ENCODE measurements at regions not wholly inside any gene's neighbourhood (a gene's known extent, or its start where the extent isn't known, plus 50 kb on each side); places are given as distances from the start of the nearest gene placed in this dataset.

- no peak overlapping the region for H3K27ac ChIP-seq (ENCODE audit: low read depth, low read length)
- H3K9ac ChIP-seq (ENCODE audit: low read length) = no peak overlapping the region
- no peak overlapping the region for H3K4me3 ChIP-seq (ENCODE audit: low read depth in 1 of 2, low read length in 2 of 2)
Observed at GRCh38 chr2:16260041-16260830, 319.9 kb downstream of the MYCN start.

GRCh38 chr2:16259010-16259409 is 318.7 kb downstream of the MYCN start:
- Histone ChIP-seq H3K4me1 (ENCODE audit: insufficient read depth, low read length) (no peaks in the 10 kb centered on the region), H3K27me3 (ENCODE audit: control insufficient read depth in 1 of 2, insufficient read depth in 2 of 2, low read length in 2 of 2) (no peaks in the 10 kb centered on the region), H3K9me3 (ENCODE audit: low read length) (no peaks in the 10 kb centered on the region), H3K4me3 (ENCODE audit: low read depth in 1 of 2, low read length in 2 of 2) (no peak overlapping the region), H3K9ac (ENCODE audit: low read length) (no peak overlapping the region), H3K36me3 (ENCODE audit: insufficient read depth, low read length) (no peaks in the 10 kb centered on the region), H3K27ac (ENCODE audit: low read depth, low read length) (no peak overlapping the region)

More at GRCh38 chr2:16260041-16260830, 319.9 kb downstream of the MYCN start:
- no peaks in the 10 kb centered on the region for H3K4me1 ChIP-seq (ENCODE audit: insufficient read depth, low read length)
- H3K27me3 ChIP-seq (ENCODE audit: control insufficient read depth in 1 of 2, insufficient read depth in 2 of 2, low read length in 2 of 2) = no peaks in the 10 kb centered on the region
- no peaks in the 10 kb centered on the region for H3K36me3 ChIP-seq (ENCODE audit: insufficient read depth, low read length)
- H3K9me3 ChIP-seq (ENCODE audit: low read length) = no peaks in the 10 kb centered on the region

GRCh38 chr2:16258350-16258749 is 318.0 kb downstream of the MYCN start:
- Histone ChIP-seq H3K27ac (ENCODE audit: low read depth, low read length) (no peak overlapping the region), H3K36me3 (ENCODE audit: insufficient read depth, low read length) (no peaks in the 10 kb centered on the region), H3K9ac (ENCODE audit: low read length) (no peak overlapping the region), H3K4me1 (ENCODE audit: insufficient read depth, low read length) (no peaks in the 10 kb centered on the region), H3K9me3 (ENCODE audit: low read length) (no peaks in the 10 kb centered on the region), H3K4me3 (ENCODE audit: low read depth in 1 of 2, low read length in 2 of 2) (no peak overlapping the region), H3K27me3 (ENCODE audit: control insufficient read depth in 1 of 2, insufficient read depth in 2 of 2, low read length in 2 of 2) (no peaks in the 10 kb centered on the region)

- Histone ChIP-seq H3K4me1 (ENCODE audit: insufficient read depth, low read length) (no peaks in the 10 kb centered on the region), H3K36me3 (ENCODE audit: insufficient read depth, low read length) (no peaks in the 10 kb centered on the region), H3K9ac (ENCODE audit: low read length) (no peak overlapping the region), H3K27ac (ENCODE audit: low read depth, low read length) (no peak overlapping the region), H3K4me3 (ENCODE audit: low read depth in 1 of 2, low read length in 2 of 2) (no peak overlapping the region), H3K27me3 (ENCODE audit: control insufficient read depth in 1 of 2, insufficient read depth in 2 of 2, low read length in 2 of 2) (no peaks in the 10 kb centered on the region), H3K9me3 (ENCODE audit: low read length) (no peaks in the 10 kb centered on the region)
Observed at GRCh38 chr2:16257322-16258028, 317.1 kb downstream of the MYCN start.

- no peak overlapping the region for H3K27ac ChIP-seq (ENCODE audit: low read depth, low read length)
- H3K36me3 ChIP-seq (ENCODE audit: insufficient read depth, low read length) = no peaks in the 10 kb centered on the region
- H3K4me3 ChIP-seq (ENCODE audit: low read depth in 1 of 2, low read length in 2 of 2) = no peak overlapping the region
- H3K27me3 ChIP-seq (ENCODE audit: control insufficient read depth in 1 of 2, insufficient read depth in 2 of 2, low read length in 2 of 2) = no peaks in the 10 kb centered on the region
- no peaks in the 10 kb centered on the region for H3K4me1 ChIP-seq (ENCODE audit: insufficient read depth, low read length)
- no peaks in the 10 kb centered on the region for H3K9me3 ChIP-seq (ENCODE audit: low read length)
- H3K9ac ChIP-seq (ENCODE audit: low read length) = no peak overlapping the region
Observed at GRCh38 chr2:16256601-16257321, 316.4 kb downstream of the MYCN start.

- Histone ChIP-seq H3K27me3 (ENCODE audit: control insufficient read depth in 1 of 2, insufficient read depth in 2 of 2, low read length in 2 of 2) (no peaks in the 10 kb centered on the region), H3K9ac (ENCODE audit: low read length) (no peak overlapping the region), H3K4me1 (ENCODE audit: insufficient read depth, low read length) (no peaks in the 10 kb centered on the region), H3K27ac (ENCODE audit: low read depth, low read length) (no peak overlapping the region), H3K36me3 (ENCODE audit: insufficient read depth, low read length) (no peaks in the 10 kb centered on the region), H3K4me3 (ENCODE audit: low read depth in 1 of 2, low read length in 2 of 2) (no peak overlapping the region), H3K9me3 (ENCODE audit: low read length) (no peaks in the 10 kb centered on the region)
Observed at GRCh38 chr2:16255120-16255519, 314.8 kb downstream of the MYCN start.

- no peak overlapping the region for H3K27ac ChIP-seq (ENCODE audit: low read depth, low read length)
- no peaks in the 10 kb centered on the region for H3K4me1 ChIP-seq (ENCODE audit: insufficient read depth, low read length)
- H3K27me3 ChIP-seq (ENCODE audit: control insufficient read depth in 1 of 2, insufficient read depth in 2 of 2, low read length in 2 of 2) = no peaks in the 10 kb centered on the region
- no peak overlapping the region for H3K9ac ChIP-seq (ENCODE audit: low read length)
- H3K36me3 ChIP-seq (ENCODE audit: insufficient read depth, low read length) = no peaks in the 10 kb centered on the region
- H3K4me3 ChIP-seq (ENCODE audit: low read depth in 1 of 2, low read length in 2 of 2) = no peak overlapping the region
- H3K9me3 ChIP-seq (ENCODE audit: low read length) = no peaks in the 10 kb centered on the region
Observed at GRCh38 chr2:16254356-16254965, 314.1 kb downstream of the MYCN start.

- Histone ChIP-seq H3K36me3 (ENCODE audit: insufficient read depth, low read length) (no peaks in the 10 kb centered on the region), H3K27ac (ENCODE audit: low read depth, low read length) (no peak overlapping the region), H3K27me3 (ENCODE audit: control insufficient read depth in 1 of 2, insufficient read depth in 2 of 2, low read length in 2 of 2) (no peaks in the 10 kb centered on the region), H3K9ac (ENCODE audit: low read length) (no peak overlapping the region), H3K4me3 (ENCODE audit: low read depth in 1 of 2, low read length in 2 of 2) (no peak overlapping the region), H3K9me3 (ENCODE audit: low read length) (no peaks in the 10 kb centered on the region), H3K4me1 (ENCODE audit: insufficient read depth, low read length) (no peaks in the 10 kb centered on the region)
Observed at GRCh38 chr2:16253291-16253690, 312.9 kb downstream of the MYCN start.

GRCh38 chr2:16252891-16253290 is 312.5 kb downstream of the MYCN start:
- Histone ChIP-seq H3K9ac (ENCODE audit: low read length) (no peak overlapping the region), H3K27me3 (ENCODE audit: control insufficient read depth in 1 of 2, insufficient read depth in 2 of 2, low read length in 2 of 2) (no peaks in the 10 kb centered on the region), H3K4me3 (ENCODE audit: low read depth in 1 of 2, low read length in 2 of 2) (no peak overlapping the region)

GRCh38 chr2:16252251-16252650 is 311.9 kb downstream of the MYCN start:
- H3K9ac ChIP-seq (ENCODE audit: low read length) = no peak overlapping the region
- H3K27me3 ChIP-seq (ENCODE audit: control insufficient read depth in 1 of 2, insufficient read depth in 2 of 2, low read length in 2 of 2) = no peaks in the 10 kb centered on the region
- no peaks in the 10 kb centered on the region for H3K4me1 ChIP-seq (ENCODE audit: insufficient read depth, low read length)
- no peaks in the 10 kb centered on the region for H3K9me3 ChIP-seq (ENCODE audit: low read length)
- H3K4me3 ChIP-seq (ENCODE audit: low read depth in 1 of 2, low read length in 2 of 2) = no peak overlapping the region
- no peaks in the 10 kb centered on the region for H3K36me3 ChIP-seq (ENCODE audit: insufficient read depth, low read length)
- H3K27ac ChIP-seq (ENCODE audit: low read depth, low read length) = no peak overlapping the region

More at GRCh38 chr2:16252891-16253290, 312.5 kb downstream of the MYCN start:
- H3K36me3 ChIP-seq (ENCODE audit: insufficient read depth, low read length) = no peaks in the 10 kb centered on the region
- no peak overlapping the region for H3K27ac ChIP-seq (ENCODE audit: low read depth, low read length)
- no peaks in the 10 kb centered on the region for H3K4me1 ChIP-seq (ENCODE audit: insufficient read depth, low read length)
- no peaks in the 10 kb centered on the region for H3K9me3 ChIP-seq (ENCODE audit: low read length)
